ENCODE measurements at regions not wholly inside any gene's neighbourhood (a gene's known extent, or its start where the extent isn't known, plus 50 kb on each side); places are given as distances from the start of the nearest gene placed in this dataset.

GRCh38 chr13:69597088-69597487 is 510.5 kb upstream of the ATXN8OS start:
- no peaks in the 10 kb centered on the region for H3K9me3 ChIP-seq (replicated peaks; ENCODE audit: control insufficient read depth, insufficient read depth, low read depth, low read length)
- H3K79me2 ChIP-seq (ENCODE audit: control insufficient read depth, insufficient read depth, low read length), result no peaks in the 10 kb centered on the region
- H3K4me1 ChIP-seq (replicated peaks in 1 of 2; ENCODE audit: control insufficient read depth in 2 of 2, insufficient read depth in 2 of 2, low read length in 2 of 2), result no peaks in the 10 kb centered on the region
- H3K4me3 ChIP-seq, result no peak overlapping the region
- no peaks in the 10 kb centered on the region for H3K36me3 ChIP-seq (ENCODE audit: control insufficient read depth, insufficient read depth, low read length)
- no peak for DNase-seq (ENCODE audit: extremely low read depth in 1 of 4, low spot score in 3 of 4)
- no peaks in the 10 kb centered on the region for H3K9me1 ChIP-seq (ENCODE audit: control insufficient read depth, insufficient read depth, low read length)
- no peak overlapping the region for H3K9ac ChIP-seq (ENCODE audit: insufficient read depth in 1 of 2, low read depth in 2 of 2, low read length in 2 of 2)
- BruUV-seq (replicated peaks), result no TSS peak
- 12% methylated on average over 3 of the region's 5 CpGs for WGBS (ENCODE audit: insufficient coverage, low coverage, missing lambda C conversion rate)
- no peaks in the 10 kb centered on the region for H4K20me1 ChIP-seq (replicated peaks; ENCODE audit: control insufficient read depth, insufficient read depth, low read length)
- no peak for ATAC-seq
- no peak overlapping the region for H2AFZ ChIP-seq (ENCODE audit: low read depth, low read length)
- H3K27me3 ChIP-seq (ENCODE audit: control insufficient read depth in 2 of 2, insufficient read depth in 2 of 2, low read length in 2 of 2), result no peaks in the 10 kb centered on the region
- FAIRE-seq, result no peak
- intact Hi-C loops (cut with micrococcal nuclease) (no loop called here), in situ Hi-C loops (cut with MboI) (loop anchor here (25.0 kb wide), 1 partner anchor 240 kb away; no protein-coding TSS in a partner anchor)
- ChIA-PET CTCF (ENCODE audit: low intra/inter-chr PET ratio) (no interaction called here), POLR2A (no interaction called here)
- H3K4me2 ChIP-seq (ENCODE audit: insufficient read depth, low read length), result no peak overlapping the region
- H3K27ac ChIP-seq (ENCODE audit: extremely low read depth, low read depth, low read length), result no peak overlapping the region
- no peak for TF ChIP-seq LCOR (CRISPR knock-in tag; IDR thresholded peaks at IDR 0.05)
- TF ChIP-seq ARID2 (IDR thresholded peaks at IDR 0.05), result no peak
- TF ChIP-seq NFE2L1 (tag; IDR thresholded peaks at IDR 0.05; ENCODE audit: borderline replicate concordance, low read depth), result no peak
- no peak for TF ChIP-seq FOXP1 (CRISPR knock-in tag; IDR thresholded peaks at IDR 0.05)
- no peak for TF ChIP-seq NCOA6 (IDR thresholded peaks at IDR 0.05)
- 0 out of 2 replicates have a peak, but pooled peaks have one; percentile 25 for TF ChIP-seq C11orf30 (IDR thresholded peaks at IDR 0.05; ENCODE audit: low read depth)
- TF ChIP-seq MEF2A (IDR thresholded peaks at IDR 0.05; ENCODE audit: control insufficient read depth, low read depth, low read length), result no peak
- TF ChIP-seq ZNF316 (IDR thresholded peaks at IDR 0.05), result peak; percentile 66
- TF ChIP-seq HMG20B (CRISPR knock-in tag; IDR thresholded peaks at IDR 0.05), result no peak
- TF ChIP-seq STAT5B (CRISPR knock-in tag; IDR thresholded peaks at IDR 0.05), result no peak
- no peak for TF ChIP-seq CREB5 (CRISPR knock-in tag; IDR thresholded peaks at IDR 0.05)
- no peak for TF ChIP-seq ZBTB26 (CRISPR knock-in tag; IDR thresholded peaks at IDR 0.05)
- TF ChIP-seq SAFB (IDR thresholded peaks at IDR 0.05; ENCODE audit: borderline replicate concordance, low read depth, low read length), result no peak
- TF ChIP-seq ARID4B (CRISPR knock-in tag; IDR thresholded peaks at IDR 0.05), result no peak
- TF ChIP-seq YY1 (IDR thresholded peaks at IDR 0.05; ENCODE audit: borderline replicate concordance in 1 of 3, control insufficient read depth in 1 of 3, extremely low read depth in 1 of 3, insufficient read depth in 3 of 3, insufficient read length in 1 of 3, insufficient replicate concordance in 2 of 3, low read depth in 1 of 3, low read length in 2 of 3), result no peak
- no peak for TF ChIP-seq TFAP4 (CRISPR knock-in tag; IDR thresholded peaks at IDR 0.05; ENCODE audit: borderline replicate concordance)

Data from K562 (cell line).